ENCODE measurements at regions not wholly inside any gene's neighbourhood (a gene's known extent, or its start where the extent isn't known, plus 50 kb on each side); places are given as distances from the start of the nearest gene placed in this dataset.

DNA sequence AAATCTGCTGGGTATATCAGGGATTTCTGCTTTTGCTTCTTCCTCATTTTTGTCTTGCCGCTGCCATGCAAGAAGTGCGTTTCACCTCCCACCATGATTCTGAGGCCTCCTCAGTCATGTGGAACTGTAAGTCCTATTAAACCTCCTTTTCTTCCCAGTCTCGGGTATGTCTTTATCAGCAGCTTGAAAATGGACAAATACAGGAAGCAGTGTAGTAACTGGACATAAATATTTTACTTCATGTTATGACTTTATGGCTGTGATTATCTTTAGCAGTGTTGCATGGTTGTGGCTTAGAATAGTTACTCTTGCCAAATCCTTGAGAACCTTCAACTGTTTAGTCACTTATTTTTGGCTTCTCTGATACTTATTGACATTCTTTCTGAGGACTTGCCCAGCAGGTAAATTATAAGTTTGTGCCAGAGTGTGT lies 66.2 kb upstream of the DLX2 start:
- Histone ChIP-seq H3K27ac (ENCODE audit: low read depth, low read length, poor library complexity, severe bottlenecking) (no peak overlapping the region), H3K27me3 (replicated peaks; ENCODE audit: insufficient read depth, low read depth, low read length, poor library complexity) (peaks cover 18% of the 10 kb centered on the region), H3K4me1 (ENCODE audit: insufficient read depth, low read length, poor library complexity, severe bottlenecking) (peaks cover 6% of the 10 kb centered on the region), H3K9me3 (ENCODE audit: low read depth, low read length, poor library complexity, severe bottlenecking) (no peaks in the 10 kb centered on the region), H3K4me3 (ENCODE audit: low read depth, low read length, poor library complexity, severe bottlenecking) (no peak overlapping the region), H3K36me3 (ENCODE audit: insufficient read depth, low read length, poor library complexity, severe bottlenecking) (no peaks in the 10 kb centered on the region)
- intact Hi-C loops (cut with micrococcal nuclease; ENCODE audit: unreplicated experiment), result no loop called here
- TF ChIP-seq EZH2 (IDR thresholded peaks at IDR 0.05; ENCODE audit: borderline replicate concordance, low read depth, low read length, poor library complexity, severe bottlenecking) (no peak), CTCF (conservative IDR thresholded peaks at IDR 0.05; ENCODE audit: low read depth, low read length) (no peak)
- BruUV-seq (replicated peaks), result no TSS peak
- ChIA-PET POLR2A (ENCODE audit: low non-redundant PET) (no interaction called here), CTCF (no interaction called here)
- no peak for DNase-seq (ENCODE audit: low spot score)

GRCh38 chr2:172169611-172170010 lies 66.9 kb upstream of the DLX2 start:
- no peak for DNase-seq (ENCODE audit: low spot score)
- ChIA-PET CTCF (no interaction called here), POLR2A (ENCODE audit: low non-redundant PET) (no interaction called here)
- Histone ChIP-seq H3K36me3 (ENCODE audit: insufficient read depth, low read length, poor library complexity, severe bottlenecking) (no peaks in the 10 kb centered on the region), H3K9me3 (ENCODE audit: low read depth, low read length, poor library complexity, severe bottlenecking) (no peaks in the 10 kb centered on the region), H3K27me3 (replicated peaks; ENCODE audit: insufficient read depth, low read depth, low read length, poor library complexity) (peaks cover 21% of the 10 kb centered on the region), H3K4me1 (ENCODE audit: insufficient read depth, low read length, poor library complexity, severe bottlenecking) (peaks cover 6% of the 10 kb centered on the region), H3K4me3 (ENCODE audit: low read depth, low read length, poor library complexity, severe bottlenecking) (no peak overlapping the region), H3K27ac (ENCODE audit: low read depth, low read length, poor library complexity, severe bottlenecking) (no peak overlapping the region)
- TF ChIP-seq EZH2 (IDR thresholded peaks at IDR 0.05; ENCODE audit: borderline replicate concordance, low read depth, low read length, poor library complexity, severe bottlenecking) (no peak), CTCF (conservative IDR thresholded peaks at IDR 0.05; ENCODE audit: low read depth, low read length) (no peak)
- intact Hi-C loops (cut with micrococcal nuclease; ENCODE audit: unreplicated experiment), result no loop called here
- BruUV-seq (replicated peaks), result no TSS peak

- no peaks in the 10 kb centered on the region for H3K9me3 ChIP-seq (ENCODE audit: low read depth, low read length, poor library complexity, severe bottlenecking)
- peak overlapping the region; percentile 49 for H3K4me3 ChIP-seq (ENCODE audit: low read depth, low read length, poor library complexity, severe bottlenecking)
- H3K4me1 ChIP-seq (ENCODE audit: insufficient read depth, low read length, poor library complexity, severe bottlenecking), result peaks cover 6% of the 10 kb centered on the region
- intact Hi-C loops (cut with micrococcal nuclease; ENCODE audit: unreplicated experiment), result no loop called here
- H3K36me3 ChIP-seq (ENCODE audit: insufficient read depth, low read length, poor library complexity, severe bottlenecking), result no peaks in the 10 kb centered on the region
- CTCF ChIA-PET, result interaction anchor here (0.5 to 1.2 kb wide), 5 partner anchors 60 to 312 kb away, joined by 3 to 7 read pairs (median 4); no protein-coding TSS in a partner anchor
- TF ChIP-seq EZH2 (IDR thresholded peaks at IDR 0.05; ENCODE audit: borderline replicate concordance, low read depth, low read length, poor library complexity, severe bottlenecking), result no peak
- peak; percentile 73 for TF ChIP-seq CTCF (conservative IDR thresholded peaks at IDR 0.05; ENCODE audit: low read depth, low read length)
- peak; percentile 65 for DNase-seq (ENCODE audit: low spot score)
- POLR2A ChIA-PET (ENCODE audit: low non-redundant PET), result no interaction called here
- H3K27ac ChIP-seq (ENCODE audit: low read depth, low read length, poor library complexity, severe bottlenecking), result no peak overlapping the region
- H3K27me3 ChIP-seq (replicated peaks; ENCODE audit: insufficient read depth, low read depth, low read length, poor library complexity), result peaks cover 21% of the 10 kb centered on the region
- BruUV-seq (replicated peaks), result no TSS peak
These were observed 69.9 kb upstream of the DLX2 start for GRCh38 chr2:172172513-172173173.
